ENCODE measurements at regions not wholly inside any gene's neighbourhood (a gene's known extent, or its start where the extent isn't known, plus 50 kb on each side); places are given as distances from the start of the nearest gene placed in this dataset.

DNA sequence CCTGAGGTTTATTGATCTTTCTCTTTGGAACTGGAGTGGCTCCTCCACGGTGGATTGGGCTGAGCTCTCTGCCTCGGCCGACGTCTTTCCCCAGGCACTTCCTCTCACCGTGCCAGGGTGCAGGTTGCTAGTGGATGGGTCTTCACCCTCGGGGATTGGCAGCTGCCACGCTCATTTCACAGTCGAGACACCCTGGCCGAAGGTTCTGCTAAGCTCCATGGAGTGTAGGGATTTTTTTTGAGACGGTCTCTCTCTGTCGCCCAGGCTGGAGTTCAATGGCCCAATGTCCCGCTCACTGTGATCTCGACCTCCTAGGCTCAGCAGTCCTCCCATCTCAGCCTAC lies 280.8 kb downstream of the SEC14L1 start:
- no peak for DNase-seq

DNA sequence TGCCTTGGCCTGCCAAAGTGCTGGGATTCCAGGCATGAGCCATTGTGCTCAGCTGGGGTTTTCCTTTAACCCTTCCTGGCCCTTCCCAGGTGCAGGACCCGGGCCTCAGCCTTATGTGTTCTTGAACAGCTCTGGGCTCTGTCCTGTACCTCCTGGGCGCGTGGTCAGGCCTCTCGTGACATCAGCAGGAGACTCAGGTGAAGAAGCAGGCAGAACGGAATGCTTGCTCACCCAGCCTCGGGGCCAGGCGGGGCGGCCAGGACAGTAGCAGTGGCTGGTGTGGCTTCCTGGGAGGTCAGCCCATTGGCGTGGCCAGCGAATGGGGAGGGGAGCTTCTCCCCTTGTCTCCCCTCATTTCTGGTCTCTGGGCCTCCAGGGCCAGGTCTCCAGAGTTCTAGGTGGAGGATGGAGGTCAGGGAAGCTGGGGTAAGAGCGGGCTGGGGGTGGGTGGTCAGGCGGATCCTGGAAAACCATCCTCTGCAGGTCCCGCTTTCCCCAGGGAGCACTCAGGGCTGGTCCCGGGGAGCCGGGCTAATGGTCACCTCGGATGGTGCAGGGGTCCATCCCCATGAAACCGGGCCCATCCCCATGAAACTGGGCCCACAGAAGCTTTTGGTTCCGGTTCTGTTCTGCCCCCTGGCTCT lies 281.5 kb downstream of the SEC14L1 start:
- no peak for DNase-seq

DNA sequence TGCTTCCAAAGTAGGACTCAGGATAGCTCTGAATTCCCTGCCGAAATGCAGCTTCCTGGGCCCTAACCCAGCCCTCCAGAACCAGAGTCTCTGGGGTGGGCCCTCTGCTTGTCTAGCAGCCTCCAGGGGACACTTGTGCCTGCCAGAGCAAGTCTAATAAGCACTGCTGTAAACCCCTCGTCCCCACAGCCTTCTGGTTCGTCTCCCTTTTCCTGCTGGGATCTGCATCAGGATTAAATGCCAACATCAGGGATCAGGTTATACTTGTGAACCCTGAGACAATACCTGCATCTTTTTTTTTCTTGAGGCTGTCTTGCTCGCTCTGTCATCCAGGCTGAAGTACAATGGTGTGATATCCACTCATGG lies 282.0 kb downstream of the SEC14L1 start:
- no peak for DNase-seq

DNA sequence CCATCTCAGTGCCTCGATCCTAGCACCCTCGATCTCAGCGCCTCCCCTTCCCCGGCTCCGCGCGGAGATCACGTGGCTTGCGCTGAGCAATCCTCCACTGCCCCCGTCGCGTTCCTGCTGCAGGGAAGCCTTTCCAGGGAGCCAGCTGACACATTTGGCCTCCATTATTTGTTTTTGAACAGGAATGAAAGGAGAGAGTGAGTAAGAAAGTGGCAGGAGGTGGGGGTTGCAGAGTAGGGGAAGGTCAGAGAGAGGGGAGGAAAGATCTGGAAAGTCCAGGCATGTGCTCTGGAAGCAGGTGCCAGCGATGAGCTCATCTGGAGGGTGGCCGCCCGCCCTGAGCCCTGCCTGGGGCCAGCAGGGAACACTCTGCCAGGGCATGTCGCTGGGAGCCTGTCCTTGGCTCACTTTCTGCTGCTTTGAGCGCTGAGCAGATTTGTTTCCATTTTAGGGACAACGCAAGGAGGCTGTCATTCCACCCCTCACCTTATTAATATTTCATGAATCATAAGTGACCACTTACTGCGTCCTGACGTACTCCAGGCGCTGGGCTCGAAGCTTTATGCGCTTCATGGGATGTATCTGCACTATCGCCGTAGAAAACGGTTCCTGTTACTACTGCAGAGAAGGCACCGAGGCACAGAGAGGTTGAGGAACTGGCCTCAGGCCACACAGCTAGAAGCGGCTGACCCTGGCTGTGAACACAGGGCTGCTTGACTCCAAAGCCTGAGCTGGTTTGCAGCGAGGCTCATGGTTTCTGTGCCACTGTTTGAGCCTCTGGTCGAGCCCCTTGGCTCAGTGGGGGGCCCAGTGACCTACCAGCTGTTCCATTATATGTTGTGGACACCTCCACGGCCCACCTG lies 283.1 kb downstream of the SEC14L1 start:
- no peak for DNase-seq

DNA sequence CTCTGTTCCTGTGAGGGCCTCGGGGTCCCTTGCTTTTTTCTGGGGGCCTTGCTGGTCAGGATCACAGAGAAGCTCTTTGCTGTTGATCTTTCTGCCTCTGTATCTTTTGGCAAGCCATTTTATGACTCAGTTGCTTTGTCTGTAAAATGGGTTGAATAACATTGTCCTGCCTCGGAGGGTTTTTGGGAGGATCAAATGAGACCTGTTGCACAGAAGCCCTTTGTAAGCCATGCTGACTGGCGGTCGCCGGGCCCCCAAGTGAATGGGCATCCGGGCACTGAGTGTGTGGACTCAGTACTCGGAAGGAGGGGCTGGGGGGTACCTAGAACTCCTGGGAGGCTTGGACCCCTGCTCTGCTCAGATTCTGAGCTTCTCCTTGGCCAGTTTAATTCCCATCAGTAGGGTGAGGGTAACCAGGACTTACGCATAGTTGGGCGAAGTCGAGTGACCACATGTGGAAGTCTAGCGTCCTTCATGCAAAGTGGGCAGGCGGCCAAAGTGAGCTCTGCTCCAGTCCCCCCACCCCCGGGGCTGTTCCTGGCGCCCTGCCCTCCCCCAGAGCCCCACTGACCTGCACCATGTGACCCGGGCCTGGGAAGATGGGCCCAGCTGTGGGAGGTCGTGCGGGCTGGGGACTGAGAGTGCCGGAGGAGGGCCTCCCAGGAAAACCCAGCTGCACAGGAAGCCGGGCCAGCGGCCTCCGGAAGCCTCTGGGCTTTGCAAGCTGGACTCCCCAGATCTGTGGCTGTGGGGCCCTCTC lies 284.0 kb downstream of the SEC14L1 start:
- DNase-seq: no peak

DNA sequence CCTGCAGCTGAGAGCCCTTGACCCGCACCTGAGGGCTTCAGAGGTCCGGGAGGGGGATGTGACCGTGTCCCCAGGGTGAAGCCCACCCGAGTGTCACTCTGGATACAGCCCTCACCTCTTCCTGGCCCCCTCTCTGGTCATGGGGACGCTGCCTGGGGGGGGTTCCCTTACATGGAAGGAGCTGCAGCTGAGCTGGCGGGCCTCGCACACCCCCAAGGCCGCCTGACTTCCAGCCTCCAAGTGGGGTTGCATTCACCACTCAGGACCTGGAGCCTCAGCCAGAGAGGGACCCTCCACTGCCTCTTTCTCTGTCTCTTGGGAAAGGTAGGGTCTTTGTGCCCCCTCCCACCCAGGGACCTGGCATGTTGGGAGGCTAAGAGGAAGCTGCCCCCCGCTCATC lies 284.6 kb downstream of the SEC14L1 start:
- no peak for DNase-seq

DNA sequence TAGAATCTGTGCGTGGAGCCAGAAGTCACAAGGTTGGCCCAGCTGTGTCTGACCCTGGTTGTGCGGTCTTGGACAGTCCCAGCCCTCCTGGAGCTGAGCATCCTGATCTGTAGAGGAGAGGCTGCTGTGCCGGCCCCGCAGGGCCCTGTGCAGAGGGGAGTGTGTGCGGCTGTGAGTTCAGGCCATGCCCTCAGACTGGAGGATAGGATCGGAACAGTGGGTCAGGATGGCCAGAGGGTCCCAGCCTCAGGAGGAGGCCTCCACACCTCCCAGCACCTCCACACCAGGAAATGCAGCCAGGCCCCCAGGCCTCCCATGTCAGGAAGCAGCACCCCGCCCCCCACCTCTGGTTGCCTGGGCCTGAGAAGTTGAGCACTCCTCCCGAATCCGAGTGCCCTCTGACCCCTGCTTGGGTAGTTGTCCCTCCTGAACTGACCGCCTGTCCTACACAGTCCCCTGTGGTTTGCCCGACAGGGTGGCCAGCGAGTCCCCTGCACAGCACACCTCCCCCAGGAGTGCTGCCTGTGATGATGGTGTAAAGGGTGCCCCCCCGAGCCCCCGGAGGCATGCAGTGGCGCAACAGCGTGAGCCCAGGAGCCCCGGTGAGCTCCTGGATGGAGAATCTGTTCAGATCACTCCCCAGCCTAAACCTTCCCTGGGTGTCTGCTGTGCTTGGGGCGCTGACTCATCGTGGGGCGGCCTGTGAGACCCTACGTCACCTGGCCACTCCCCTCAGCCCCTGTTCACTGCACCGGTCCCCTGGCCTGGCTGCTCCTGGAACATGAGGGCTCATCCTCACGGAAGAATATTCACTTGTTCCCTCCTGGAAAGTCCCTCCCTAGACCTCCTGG lies 285.2 kb downstream of the SEC14L1 start:
- no peak for DNase-seq

DNA sequence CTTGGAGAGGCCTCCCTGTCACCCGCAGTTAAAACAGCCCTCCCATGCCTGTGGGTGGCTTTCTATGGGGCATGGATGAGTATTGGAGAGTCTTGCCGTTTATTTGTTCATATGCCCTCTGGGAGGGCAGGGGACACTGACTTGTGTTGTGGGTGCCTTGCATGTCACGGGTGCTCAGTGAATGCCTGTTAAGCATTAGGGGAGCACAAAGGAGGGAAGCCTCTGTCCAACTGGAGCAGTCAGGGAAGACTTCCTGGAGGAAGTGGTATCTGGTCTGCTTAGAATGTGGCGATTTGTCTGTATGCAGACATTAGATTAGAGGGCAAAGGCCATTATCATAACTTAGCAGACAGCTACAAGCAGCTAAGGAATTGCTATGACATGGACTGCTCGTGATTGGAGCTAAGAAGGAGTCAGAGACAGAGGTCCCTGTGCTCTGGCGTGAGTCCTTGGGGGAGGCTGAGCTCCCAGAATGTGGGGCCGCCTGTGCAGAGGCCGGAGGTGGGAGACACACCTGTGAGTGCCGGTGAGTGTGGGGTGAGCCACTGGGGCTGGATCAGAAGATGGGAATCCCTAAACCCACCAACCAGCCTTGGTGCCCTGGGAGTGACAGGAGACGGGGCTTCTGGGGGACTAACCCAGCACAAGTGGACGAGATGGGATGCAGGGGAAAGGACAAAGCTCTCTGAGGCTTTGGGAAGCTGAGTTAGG lies 286.1 kb downstream of the SEC14L1 start:
- DNase-seq: no peak

DNA sequence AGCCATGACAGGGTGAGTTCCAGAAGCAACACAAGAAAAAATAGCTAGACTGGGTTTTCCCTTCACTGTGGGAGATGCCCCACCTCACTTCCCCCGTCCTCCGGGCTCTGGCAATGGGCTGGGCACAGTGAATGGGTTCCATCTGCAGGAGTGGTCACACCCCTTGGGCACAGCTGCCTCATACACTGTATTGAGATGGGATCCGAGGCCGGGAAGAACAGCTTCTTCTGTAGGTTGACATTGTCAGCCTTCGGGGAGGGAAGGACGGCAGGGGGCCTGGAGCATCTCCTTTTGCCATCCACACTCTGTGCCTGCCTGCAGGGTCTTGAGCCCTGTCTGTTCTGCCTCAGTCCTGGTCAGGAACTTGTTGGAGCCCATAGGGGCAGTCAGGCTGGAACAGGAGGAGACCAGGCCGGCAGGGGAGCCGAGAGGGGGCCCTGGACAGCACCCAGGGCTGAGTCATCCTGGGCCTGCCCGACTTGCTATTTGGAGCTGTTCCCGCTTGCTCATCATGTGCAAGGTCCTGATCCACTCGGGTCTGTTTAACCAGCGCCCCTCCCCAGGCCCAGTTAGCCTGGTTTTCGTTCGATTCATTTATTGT lies 286.7 kb downstream of the SEC14L1 start:
- DNase-seq: no peak

DNA sequence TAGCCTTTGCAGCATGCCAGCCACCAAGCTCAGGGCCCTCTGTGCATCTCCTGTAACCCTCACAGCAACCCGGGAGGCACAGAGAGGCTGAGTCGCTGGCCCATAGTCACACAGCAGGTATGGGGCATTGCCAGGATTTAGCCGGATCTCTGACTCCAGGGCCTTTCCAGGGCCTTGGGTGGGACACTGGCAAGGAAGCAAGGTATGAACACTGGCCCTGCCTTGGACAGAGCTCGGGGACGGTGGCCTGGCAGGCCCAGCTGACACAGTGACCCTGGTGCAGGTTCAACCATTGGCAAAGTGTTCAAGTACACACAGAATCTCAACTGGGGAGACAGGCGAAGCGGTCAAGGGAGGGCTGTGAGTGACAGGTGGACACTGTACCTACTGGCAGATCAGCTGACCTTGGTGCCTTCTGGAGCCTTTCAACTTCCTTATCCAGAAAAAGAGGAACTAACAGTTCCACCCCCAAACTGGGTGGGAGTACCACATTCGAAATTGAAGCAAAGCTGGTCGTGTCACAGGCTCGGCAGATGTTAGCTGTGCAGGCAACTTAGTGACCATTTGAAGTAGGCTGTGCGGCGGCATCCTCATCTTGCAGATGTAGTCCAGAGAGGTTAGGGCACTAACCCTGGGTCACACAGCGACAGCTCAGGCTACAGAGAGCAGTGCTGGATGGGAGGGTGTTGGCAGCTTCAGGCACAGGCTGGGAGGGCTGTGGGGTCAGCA lies 287.4 kb downstream of the SEC14L1 start:
- DNase-seq: no peak

DNA sequence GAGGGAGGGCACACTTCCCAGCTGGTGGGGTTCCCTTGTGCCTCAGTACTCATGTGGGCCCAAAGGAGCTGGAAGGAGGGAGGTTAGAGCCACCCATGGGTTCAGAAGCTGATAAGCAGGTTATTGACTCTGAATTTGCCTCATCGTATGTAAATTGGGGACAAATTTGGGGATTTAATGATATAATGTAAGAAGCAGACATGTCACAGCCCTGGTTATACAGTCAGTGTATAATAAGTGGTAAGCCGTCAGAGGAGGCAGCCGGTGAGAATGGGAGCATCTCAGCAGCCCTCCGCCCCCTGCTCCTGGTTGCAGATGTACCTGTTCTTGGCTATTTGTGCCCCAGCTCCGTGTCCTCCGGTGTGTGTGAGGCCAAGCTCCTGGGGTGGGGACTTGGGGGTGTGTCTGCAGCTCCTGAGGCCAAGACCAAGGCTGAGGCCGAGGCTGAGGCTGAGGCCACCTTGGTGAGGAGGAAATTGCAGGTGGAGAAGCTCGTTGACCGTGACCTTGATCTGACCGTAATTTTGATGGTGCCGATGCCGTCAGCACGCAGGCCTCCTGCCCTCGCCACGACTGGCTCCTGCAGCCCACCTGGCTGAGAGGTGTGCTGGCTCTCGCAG lies 288.1 kb downstream of the SEC14L1 start:
- no peak for DNase-seq

DNA sequence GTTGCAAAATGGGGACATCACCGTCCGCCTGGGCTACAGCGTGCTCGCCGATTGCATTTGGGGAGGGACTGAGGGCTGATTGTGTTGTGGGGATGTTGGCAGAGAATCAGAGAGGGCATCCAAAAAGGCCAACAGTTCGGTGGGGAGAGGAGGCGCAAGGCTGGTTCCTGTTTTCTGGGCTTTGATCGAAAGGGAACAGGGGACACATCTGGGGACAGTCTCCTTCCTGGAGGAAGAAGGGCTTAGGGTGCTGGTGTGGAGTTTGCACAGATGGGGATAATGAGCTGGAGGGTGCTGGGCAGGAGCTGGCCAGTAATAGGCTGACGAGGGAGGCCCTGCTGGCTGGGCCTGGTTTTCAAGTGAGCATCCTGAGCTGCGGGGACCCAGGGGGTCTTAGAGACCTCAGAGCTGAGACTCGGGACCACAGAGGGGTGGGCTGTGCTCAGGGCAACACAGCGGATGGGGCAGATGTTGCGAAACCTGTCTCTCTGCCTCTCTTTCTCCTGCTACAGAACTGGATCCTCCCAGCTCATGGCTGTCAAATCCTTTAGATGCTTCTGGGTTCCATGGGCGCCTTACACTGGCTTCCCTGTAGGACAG lies 288.7 kb downstream of the SEC14L1 start:
- no peak for DNase-seq

DNA sequence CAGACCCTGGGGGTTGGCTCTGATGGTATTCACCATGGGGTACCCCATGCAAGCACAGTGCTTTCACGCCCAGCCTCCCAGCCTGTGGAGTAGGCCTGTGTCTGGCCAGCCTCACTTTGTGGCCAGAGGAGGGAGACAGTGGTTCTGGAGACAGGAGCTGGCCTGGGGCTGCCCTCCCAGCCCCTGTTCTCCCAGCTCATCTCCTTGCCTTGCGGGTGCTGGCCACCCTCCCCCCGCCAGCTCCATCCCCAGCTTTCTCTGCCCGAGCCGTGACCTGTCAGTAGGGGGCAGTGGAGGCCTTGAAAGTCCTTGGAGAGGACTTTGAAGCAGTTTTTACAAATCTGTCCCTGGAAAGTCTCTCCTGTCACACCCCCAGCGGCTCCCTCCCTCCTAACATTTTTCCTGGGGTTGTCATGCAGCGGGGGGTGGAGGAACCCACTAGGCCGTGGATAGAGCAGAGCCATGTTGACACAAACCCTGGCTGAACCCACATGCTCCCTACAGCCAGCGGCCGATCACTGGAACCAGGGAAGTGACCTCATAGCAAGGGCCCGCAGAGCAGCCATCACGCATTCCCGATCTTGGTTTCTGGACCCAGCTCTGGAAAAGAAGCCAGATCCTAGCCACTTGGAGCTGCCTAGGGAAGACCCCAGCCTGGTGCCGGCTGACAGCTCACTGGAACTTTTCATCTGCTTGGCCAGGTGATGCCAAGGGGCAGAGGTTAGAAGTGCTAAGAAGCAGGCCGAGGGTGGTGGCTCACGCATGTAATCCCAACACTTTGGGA lies 289.4 kb downstream of the SEC14L1 start:
- DNase-seq: peak; percentile 37

DNA sequence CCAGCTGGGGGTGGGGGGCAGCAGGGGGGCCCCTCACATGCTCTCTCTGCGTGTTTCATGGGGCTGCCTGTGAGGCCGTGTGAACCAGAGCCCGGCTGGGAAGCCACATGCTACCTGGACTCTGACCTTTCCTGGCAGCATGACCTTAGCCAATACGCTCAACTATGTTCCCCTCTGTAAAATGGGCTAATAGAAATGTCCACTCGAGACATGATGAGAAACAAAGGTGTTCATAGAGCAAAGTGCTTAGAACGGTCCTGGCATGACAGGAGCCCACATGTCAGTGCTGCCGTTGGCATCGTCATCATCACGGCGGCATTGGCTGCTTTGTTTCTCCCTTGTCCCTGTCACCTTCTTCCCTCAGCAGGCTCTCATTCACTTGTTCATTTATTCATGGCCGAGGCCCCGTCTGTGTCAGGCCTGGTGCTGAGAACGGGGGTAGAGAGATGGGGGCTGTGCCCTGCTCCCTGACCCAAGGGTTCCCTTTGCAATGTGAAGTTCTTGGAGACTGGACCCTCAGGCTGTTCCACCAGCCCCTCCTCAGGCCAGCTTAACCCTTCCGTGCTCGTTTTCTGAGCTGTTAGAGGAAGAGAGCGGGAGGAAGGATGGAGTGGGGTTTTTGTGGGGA lies 291.4 kb downstream of the SEC14L1 start:
- DNase-seq: no peak

DNA sequence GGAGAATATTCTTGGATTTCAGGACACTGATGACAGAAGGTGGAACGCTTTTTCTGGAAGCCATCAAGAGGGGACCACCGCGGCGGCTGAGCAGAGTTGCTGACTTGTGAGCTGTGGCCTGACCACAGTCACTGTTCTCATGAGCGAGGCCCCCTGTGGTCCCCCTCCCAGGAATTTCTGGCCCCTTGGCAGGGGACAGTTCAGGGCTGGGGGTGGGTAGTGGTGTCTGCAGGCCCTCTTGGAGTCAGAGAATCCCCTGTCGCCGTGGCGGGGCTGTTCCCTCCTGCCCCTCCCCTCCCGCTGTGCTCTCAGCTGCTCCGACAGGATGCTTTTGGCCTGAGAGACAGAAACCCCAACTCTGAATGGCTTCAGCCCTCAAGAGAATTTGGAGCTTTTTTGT lies 292.0 kb downstream of the SEC14L1 start:
- DNase-seq: no peak

DNA sequence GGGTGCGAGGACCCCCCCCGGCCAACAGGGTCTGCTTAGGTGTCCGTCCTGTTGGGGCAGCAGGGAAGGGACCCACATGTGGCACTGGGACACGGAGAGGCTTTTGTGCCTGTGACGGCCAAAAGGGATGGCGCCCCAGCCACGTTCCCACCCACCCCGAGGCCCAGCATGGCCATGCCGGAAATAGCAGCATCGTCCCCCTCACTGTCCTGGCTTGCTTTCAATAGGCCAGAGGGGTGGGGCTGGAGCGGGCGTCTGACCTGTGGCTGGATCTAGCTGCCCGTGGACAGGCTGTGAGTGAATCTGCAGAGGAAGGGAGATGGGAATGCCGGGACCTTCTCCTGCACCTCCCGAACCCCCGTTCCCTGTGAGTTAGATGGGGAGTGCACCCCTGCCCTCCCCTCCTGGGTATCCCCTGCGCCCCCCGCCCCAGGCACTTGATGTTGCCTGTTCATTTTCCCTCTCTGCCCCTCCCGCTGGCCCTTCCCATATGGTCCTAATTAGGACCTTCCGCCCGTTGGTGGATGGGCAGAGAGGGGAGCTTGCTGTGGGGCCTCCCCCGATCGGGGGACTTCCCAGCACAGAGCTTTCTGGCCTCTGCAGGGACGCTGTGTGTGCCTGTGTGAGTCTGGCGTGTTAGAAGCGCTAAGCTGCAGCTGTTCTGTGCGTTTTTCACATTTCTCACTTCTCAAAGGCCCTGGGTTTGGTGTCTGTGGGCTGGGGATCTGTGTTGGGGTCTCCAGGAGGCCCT lies 292.8 kb downstream of the SEC14L1 start:
- DNase-seq: no peak

DNA sequence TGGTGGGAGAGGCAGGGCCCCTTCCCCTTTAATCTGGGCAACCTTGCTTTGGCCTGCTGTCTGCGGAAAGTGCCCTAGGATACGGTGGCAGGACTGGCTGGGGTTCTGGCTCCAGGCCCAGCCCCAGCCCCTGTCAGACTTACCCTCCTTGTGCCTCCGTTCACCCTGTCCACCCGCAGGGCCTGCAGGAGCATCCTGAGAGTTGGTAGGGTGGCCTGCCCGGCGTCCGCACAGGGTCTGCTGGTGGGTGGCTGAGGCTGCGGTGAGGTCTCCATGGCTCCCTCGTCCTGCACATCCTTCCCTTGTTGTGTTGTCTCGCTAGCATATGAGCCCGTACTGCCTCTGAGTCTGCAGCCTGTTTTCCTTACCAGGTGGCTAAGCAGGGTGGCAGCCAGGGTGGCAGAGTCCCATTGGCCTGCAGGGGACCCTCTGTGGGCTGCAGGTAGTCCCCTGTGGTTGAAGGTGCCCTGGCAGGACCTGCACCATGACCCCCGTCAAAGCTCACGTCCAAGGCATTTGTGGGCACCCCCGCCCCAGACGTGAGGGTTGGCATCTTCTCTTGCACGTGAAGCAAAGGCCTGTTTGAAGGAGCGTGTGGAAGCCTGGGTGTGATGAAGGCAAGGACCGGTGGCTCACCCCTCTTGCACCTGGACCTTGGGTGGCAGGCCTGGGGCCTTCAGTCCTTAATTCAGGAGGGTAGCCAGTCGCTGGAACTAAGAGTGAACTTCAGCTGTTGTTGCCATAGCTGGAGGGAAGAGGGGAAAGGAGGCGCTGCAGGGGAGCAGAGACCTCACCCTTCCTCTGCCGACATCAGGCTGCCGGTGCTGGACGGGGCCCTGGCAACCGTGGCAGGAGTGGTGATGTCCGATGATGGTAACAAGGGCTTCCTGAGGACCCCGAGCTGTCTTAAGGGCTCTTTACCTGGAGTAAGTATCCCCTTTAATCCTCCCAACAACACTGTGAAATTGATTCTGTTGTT lies 293.7 kb downstream of the SEC14L1 start:
- DNase-seq: no peak

All from NCI-H146 (cell line).